MM.1S (cell line): ENCODE measurements at regions not wholly inside any gene's neighbourhood (a gene's known extent, or its start where the extent isn't known, plus 50 kb on each side); places are given as distances from the start of the nearest gene placed in this dataset.
A peak's percentile ranks its signal among the peaks of the same experiment; 100 is the strongest.

Source experiments
- DNase-seq: peaks from one replicate; pipeline ENCODE4 v3.0.0-alpha.2; 2015
- H2AFZ ChIP-seq: fragments of 300-600 bp; sonication (generic); 2 replicates; pipeline ENCODE4 v1.6.0; 2016; ENCODE audit warnings: antibody characterized with exemption, low read length
- H3F3A ChIP-seq: fragments of 300-600 bp; sonication (generic); 2 replicates; pipeline ENCODE4 v1.6.1; 2016; ENCODE audit warnings: mild to moderate bottlenecking, antibody characterized with exemption, low read length, moderate library complexity, mixed read lengths; ENCODE audit not compliant: insufficient read depth
- H3K27ac ChIP-seq: fragments of 300-600 bp; sonication (generic); 2 replicates; pipeline ENCODE4 v1.5.1; 2016; ENCODE audit warnings: mild to moderate bottlenecking, low read length
- H3K27me3 ChIP-seq: fragments of 300-600 bp; sonication (generic); replicated peaks from 2 replicates; pipeline ENCODE4 v1.6.0; 2016; ENCODE audit warnings: low read length; ENCODE audit not compliant: insufficient read depth
- H3K36me3 ChIP-seq: fragments of 300-600 bp; sonication (generic); replicated peaks from 2 replicates; pipeline ENCODE4 v1.6.1; 2016; ENCODE audit warnings: mild to moderate bottlenecking, low read length, mixed read lengths; ENCODE audit not compliant: insufficient read depth
- H3K4me1 ChIP-seq: fragments of 300-600 bp; sonication (generic); 2 replicates; pipeline ENCODE4 v1.6.1; 2016; ENCODE audit warnings: low read length, mixed read lengths
- H3K4me2 ChIP-seq: fragments of 300-600 bp; sonication (generic); 2 replicates; pipeline ENCODE4 v1.6.0; 2016; ENCODE audit warnings: low read depth, low read length
- H3K4me3 ChIP-seq: fragments of 300-600 bp; sonication (generic); 2 replicates; pipeline ENCODE4 v1.5.1; 2016; ENCODE audit warnings: low read length, mixed read lengths
- H3K79me2 ChIP-seq: fragments of 300-600 bp; sonication (generic); 2 replicates; pipeline ENCODE4 v1.6.1; 2016; ENCODE audit warnings: mixed run types, low read length, mixed read lengths
- H3K9ac ChIP-seq: fragments of 300-600 bp; sonication (generic); 2 replicates; pipeline ENCODE4 v1.6.1; 2016; ENCODE audit warnings: low read length, mixed read lengths
- H3K9me2 ChIP-seq: fragments of 300-600 bp; sonication (generic); replicated peaks from 2 replicates; pipeline ENCODE4 v1.6.1; 2016; ENCODE audit warnings: mild to moderate bottlenecking, low read length, mixed read lengths; ENCODE audit not compliant: insufficient read depth
- H3K9me3 ChIP-seq: fragments of 300-600 bp; sonication (generic); replicated peaks from 2 replicates; pipeline ENCODE4 v1.6.1; 2016; ENCODE audit warnings: mild to moderate bottlenecking, low read length, mixed read lengths; ENCODE audit not compliant: insufficient read depth
- H4K20me1 ChIP-seq: fragments of 300-600 bp; sonication (generic); 2 replicates; pipeline ENCODE4 v1.6.1; 2016; ENCODE audit warnings: mild to moderate bottlenecking, low read length, moderate library complexity, mixed read lengths; ENCODE audit not compliant: insufficient read depth
- EZH2 ChIP-seq: fragments of 300-600 bp; sonication (generic); optimal IDR thresholded peaks from 2 replicates; pipeline ENCODE3; 2017; ENCODE audit warnings: low read depth, mild to moderate bottlenecking, antibody characterized with exemption, low read length, mixed read lengths
- EZH2phosphoT487 ChIP-seq: fragments of 300-600 bp; sonication (generic); IDR thresholded peaks from 2 replicates; pipeline ENCODE4 v1.6.1; 2018; ENCODE audit warnings: antibody characterized with exemption, low read length
- TF ChIP-seq, protein P1 (sequence below): fragments of 300-600 bp; sonication (generic); IDR thresholded peaks from 2 replicates; pipeline ENCODE4 v1.5.1; 2016; ENCODE audit warnings: antibody characterized with exemption, low read length, mixed read lengths

DNA sequence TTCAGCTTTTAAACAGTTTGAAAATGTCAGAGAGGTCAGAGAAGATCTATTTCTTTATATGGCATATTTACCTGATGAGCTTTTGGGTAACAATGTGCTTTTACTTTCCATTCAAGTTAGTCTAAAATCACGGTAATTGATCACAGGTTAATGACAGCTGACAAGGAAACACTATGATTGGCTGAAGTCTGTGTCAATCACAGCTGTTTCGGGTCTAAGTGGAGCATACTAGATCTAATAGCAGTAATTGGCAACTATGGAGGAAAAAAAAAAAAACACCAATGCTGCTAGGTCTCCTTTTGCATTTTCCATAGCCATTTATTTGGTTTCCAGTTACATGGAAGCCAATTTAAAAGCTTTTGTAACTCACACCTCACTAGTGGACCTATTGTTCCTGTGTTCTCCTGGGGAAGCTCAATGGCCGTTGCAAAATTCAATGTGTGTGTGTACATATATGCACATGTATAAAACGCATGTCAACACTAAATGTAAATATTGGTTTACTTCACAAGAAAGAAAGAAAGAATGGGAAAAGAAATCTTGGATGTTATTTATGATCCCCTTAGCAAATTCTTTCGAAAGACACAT, 568.3 kb upstream of the ZFHX3 start:
- Histone ChIP-seq H3K4me1 (no peaks in the 10 kb centered on the region), H3K27me3 (no peaks in the 10 kb centered on the region), H4K20me1 (no peaks in the 10 kb centered on the region), H3K4me3 (no peak overlapping the region), H3F3A (no peaks in the 10 kb centered on the region), H3K9me2 (no peaks in the 10 kb centered on the region), H3K9ac (no peak overlapping the region), H2AFZ (no peak overlapping the region), H3K9me3 (no peaks in the 10 kb centered on the region), H3K4me2 (no peak overlapping the region), H3K27ac (no peak overlapping the region), H3K36me3 (no peaks in the 10 kb centered on the region), H3K79me2 (no peaks in the 10 kb centered on the region)
- DNase-seq = peak; percentile 22
- TF ChIP-seq EZH2phosphoT487 (no peak), EZH2 (no peak)
- TF ChIP-seq, protein P1, sequence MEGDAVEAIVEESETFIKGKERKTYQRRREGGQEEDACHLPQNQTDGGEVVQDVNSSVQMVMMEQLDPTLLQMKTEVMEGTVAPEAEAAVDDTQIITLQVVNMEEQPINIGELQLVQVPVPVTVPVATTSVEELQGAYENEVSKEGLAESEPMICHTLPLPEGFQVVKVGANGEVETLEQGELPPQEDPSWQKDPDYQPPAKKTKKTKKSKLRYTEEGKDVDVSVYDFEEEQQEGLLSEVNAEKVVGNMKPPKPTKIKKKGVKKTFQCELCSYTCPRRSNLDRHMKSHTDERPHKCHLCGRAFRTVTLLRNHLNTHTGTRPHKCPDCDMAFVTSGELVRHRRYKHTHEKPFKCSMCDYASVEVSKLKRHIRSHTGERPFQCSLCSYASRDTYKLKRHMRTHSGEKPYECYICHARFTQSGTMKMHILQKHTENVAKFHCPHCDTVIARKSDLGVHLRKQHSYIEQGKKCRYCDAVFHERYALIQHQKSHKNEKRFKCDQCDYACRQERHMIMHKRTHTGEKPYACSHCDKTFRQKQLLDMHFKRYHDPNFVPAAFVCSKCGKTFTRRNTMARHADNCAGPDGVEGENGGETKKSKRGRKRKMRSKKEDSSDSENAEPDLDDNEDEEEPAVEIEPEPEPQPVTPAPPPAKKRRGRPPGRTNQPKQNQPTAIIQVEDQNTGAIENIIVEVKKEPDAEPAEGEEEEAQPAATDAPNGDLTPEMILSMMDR = no peak

DNA sequence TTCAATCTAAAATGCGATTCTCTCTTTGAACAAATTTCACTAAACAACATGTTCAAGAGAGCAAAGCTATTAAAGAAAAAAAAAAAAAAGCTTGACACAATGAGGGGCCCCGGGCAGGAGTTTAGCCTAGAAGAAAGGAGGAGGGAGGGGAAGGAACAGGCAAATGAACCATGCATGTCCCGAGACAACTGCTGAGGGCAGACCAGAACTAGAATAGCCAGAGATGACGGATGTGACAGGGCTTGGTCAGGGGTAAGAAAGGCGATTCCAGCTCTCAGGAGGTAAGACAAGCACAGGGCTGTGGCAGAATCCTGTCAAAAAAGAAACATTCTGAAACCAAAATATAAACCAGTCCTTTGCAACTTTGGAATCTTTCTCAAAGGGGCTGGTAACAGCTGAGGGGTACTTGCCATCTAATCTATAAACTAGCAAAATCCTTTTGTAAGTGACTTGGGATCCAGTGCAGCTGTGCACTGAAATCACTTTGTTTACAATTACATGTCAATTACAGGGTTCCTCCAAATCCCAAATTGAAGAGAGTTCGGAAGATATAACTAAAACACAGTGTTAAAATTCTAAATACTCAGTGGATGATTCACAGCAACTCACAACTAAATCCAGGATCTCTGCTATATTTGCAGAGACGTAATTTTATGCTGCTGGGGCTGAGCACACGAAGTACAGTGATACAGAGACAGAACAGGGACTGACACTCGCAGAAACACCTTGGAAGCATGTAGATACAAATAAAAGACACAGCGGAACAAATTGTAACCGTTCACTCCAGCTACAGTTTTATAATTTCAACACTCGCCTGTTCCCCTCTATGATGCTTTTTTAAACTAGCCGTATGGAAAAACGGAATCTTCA, 567.4 kb upstream of the ZFHX3 start:
- TF ChIP-seq EZH2 (no peak), EZH2phosphoT487 (no peak)
- TF ChIP-seq, protein P1 = no peak
- DNase-seq = no peak

DNA sequence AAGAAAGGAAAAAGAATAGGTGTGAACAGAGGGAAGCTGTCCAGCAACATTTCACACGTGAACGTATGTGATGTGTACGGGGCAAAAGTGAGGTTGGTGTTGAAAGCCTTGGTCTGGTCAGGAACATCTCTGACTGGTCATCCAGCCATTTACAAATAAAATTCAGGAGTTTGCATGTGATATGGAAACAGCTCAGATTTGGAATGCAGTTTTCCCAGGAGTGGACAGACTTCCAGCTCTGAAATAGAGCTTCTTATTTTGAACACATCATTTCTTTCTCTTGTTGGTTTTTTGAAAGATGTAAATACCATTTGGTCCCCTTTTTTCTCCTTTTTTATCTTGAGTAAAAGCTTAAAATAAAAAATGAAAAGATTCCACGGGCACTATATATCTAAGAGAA, 566.2 kb upstream of the ZFHX3 start:
- Histone ChIP-seq H3K9me3 (no peaks in the 10 kb centered on the region), H3F3A (no peaks in the 10 kb centered on the region), H3K27ac (no peak overlapping the region), H3K27me3 (no peaks in the 10 kb centered on the region), H3K36me3 (no peaks in the 10 kb centered on the region), H3K4me3 (no peak overlapping the region), H3K9me2 (no peaks in the 10 kb centered on the region), H3K4me2 (no peak overlapping the region), H3K9ac (no peak overlapping the region), H3K79me2 (no peaks in the 10 kb centered on the region), H3K4me1 (no peaks in the 10 kb centered on the region), H2AFZ (no peak overlapping the region), H4K20me1 (no peaks in the 10 kb centered on the region)
- DNase-seq = no peak
- no peak for TF ChIP-seq EZH2
- TF ChIP-seq, protein P1 = no peak
- no peak for TF ChIP-seq EZH2phosphoT487

More for the DNA sequence above, 567.4 kb upstream of the ZFHX3 start:
- no peaks in the 10 kb centered on the region for H4K20me1 ChIP-seq
- H3K4me2 ChIP-seq = no peak overlapping the region
- no peaks in the 10 kb centered on the region for H3K9me3 ChIP-seq
- H3K79me2 ChIP-seq = no peaks in the 10 kb centered on the region
- H3K27me3 ChIP-seq = no peaks in the 10 kb centered on the region
- H2AFZ ChIP-seq = no peak overlapping the region
- H3F3A ChIP-seq = no peaks in the 10 kb centered on the region
- H3K36me3 ChIP-seq = no peaks in the 10 kb centered on the region
- H3K4me3 ChIP-seq = no peak overlapping the region
- no peak overlapping the region for H3K27ac ChIP-seq
- no peaks in the 10 kb centered on the region for H3K4me1 ChIP-seq
- H3K9ac ChIP-seq = no peak overlapping the region
- H3K9me2 ChIP-seq = no peaks in the 10 kb centered on the region
